HL-60 (cell line): ENCODE measurements at regions not wholly inside any gene's neighbourhood (a gene's known extent, or its start where the extent isn't known, plus 50 kb on each side); places are given as distances from the start of the nearest gene placed in this dataset.

Experiments used
- GABPA ChIP-seq: IDR thresholded peaks from 2 replicates; pipeline ENCODE4 v1.6.1; 2012; ENCODE audit warnings: low read depth
- TF ChIP-seq, protein P1 (sequence below): IDR thresholded peaks from 2 replicates; pipeline ENCODE4 v1.6.1; 2012; ENCODE audit warnings: low read depth; ENCODE audit not compliant: insufficient replicate concordance

- TF ChIP-seq, protein P1, sequence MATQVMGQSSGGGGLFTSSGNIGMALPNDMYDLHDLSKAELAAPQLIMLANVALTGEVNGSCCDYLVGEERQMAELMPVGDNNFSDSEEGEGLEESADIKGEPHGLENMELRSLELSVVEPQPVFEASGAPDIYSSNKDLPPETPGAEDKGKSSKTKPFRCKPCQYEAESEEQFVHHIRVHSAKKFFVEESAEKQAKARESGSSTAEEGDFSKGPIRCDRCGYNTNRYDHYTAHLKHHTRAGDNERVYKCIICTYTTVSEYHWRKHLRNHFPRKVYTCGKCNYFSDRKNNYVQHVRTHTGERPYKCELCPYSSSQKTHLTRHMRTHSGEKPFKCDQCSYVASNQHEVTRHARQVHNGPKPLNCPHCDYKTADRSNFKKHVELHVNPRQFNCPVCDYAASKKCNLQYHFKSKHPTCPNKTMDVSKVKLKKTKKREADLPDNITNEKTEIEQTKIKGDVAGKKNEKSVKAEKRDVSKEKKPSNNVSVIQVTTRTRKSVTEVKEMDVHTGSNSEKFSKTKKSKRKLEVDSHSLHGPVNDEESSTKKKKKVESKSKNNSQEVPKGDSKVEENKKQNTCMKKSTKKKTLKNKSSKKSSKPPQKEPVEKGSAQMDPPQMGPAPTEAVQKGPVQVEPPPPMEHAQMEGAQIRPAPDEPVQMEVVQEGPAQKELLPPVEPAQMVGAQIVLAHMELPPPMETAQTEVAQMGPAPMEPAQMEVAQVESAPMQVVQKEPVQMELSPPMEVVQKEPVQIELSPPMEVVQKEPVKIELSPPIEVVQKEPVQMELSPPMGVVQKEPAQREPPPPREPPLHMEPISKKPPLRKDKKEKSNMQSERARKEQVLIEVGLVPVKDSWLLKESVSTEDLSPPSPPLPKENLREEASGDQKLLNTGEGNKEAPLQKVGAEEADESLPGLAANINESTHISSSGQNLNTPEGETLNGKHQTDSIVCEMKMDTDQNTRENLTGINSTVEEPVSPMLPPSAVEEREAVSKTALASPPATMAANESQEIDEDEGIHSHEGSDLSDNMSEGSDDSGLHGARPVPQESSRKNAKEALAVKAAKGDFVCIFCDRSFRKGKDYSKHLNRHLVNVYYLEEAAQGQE = no peak
- no peak for TF ChIP-seq GABPA
Observed at GRCh38 chr13:65746406-65746921, 1483.7 kb downstream of the PCDH9 start.
